ENCODE measurements at regions not wholly inside any gene's neighbourhood (a gene's known extent, or its start where the extent isn't known, plus 50 kb on each side); places are given as distances from the start of the nearest gene placed in this dataset.

DNA sequence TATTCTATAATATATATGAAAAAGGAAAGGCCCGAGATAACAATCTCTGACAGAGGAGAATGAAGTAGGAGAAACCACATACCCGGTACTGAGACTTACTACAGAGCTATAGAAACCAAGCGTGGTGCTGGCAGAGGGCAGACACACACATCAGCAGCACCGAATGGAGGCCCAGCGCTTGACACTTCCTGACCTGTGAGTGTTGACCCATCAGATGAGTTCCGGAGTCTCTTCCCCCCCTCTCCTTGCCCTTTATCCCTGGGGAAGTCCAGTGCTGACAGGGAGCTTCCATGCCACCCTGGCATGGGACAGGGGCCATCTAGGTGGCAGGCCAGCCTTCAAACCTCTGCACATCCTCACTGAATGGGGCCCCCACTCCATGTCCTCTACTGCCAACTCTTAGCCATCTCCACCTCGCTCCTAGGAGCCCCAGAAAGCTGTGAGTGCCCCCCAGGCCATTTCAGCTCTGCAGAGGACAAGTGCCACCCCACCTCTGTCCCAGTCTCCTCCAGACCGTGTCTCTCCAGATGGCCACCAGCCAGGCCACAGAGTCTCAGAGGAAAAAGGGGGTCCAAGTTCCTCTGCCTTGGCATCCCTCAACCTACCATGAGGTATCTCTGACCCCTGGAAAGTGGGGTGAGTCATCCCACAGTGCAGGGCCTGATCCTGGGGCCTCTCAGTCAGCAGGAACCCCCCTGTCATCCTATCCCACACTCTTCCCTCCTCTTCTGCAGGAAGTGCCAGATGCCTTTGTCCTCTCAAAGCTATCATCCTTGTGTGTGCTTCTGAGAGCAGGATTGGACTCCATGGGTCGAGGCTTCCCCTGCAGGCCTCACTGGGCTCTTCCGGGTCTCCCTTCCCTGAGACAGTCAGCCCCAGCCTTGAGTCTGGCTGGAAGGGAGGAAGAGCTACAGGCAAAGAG is 116.5 kb upstream of the ALDH1A3 start (continued):
- TF ChIP-seq PBX3 (IDR thresholded peaks at IDR 0.05; ENCODE audit: insufficient replicate concordance, low read depth, low read length) (no peak), ATF7 (IDR thresholded peaks at IDR 0.05; ENCODE audit: low read depth) (no peak), SMAD1 (IDR thresholded peaks at IDR 0.05; ENCODE audit: low read depth, partially characterized antibody) (no peak)

DNA sequence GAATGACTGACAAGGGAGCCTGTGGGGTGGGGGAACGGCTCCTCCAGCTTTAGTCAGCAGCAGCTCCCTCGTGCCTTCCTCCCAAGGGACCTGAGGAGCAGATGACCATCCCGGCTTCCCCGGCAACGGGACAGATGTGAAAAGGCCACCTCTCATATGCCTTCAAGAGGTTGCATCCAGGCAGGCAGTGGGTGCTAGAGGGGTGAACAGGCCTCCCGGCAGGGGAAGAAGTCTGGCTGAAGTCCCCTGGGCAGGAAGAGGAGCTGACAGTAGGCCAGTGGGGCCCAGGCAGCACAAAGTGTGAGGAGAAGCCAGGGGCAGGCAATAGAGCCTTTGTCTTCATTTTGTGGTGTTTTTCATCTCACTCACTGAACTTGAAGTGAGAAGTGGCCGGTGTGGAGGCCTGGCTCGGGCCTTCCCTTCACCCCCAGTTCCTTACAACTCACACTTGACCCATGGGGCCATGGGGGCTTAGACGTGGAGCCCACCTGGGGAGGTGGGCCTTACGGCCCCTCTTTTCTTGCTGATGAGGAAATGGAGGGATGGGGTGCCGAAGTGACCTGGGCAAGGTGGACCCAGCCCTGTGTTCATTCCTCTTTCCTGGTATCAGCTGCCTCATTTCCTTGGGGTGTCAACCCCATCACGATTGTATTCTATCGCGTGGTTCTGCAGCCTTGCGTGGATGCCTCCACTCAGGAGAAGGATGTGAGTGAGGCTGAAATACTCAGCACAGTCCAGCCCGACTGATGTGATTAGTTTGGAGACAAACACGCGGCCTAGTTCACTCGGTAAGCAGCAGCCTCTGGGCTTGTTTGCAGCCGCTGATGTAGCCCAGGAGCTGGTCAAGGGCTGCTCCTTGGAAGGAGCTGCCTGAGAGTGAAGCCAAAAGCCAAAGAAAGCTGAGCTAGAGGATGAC is 115.5 kb upstream of the ALDH1A3 start:
- TF ChIP-seq CREB1 (IDR thresholded peaks at IDR 0.05; ENCODE audit: low read depth) (no peak), BMI1 (IDR thresholded peaks at IDR 0.05; ENCODE audit: borderline replicate concordance) (no peak), CHD1 (IDR thresholded peaks at IDR 0.05; ENCODE audit: low read depth, low read length) (no peak), CHD2 (IDR thresholded peaks at IDR 0.05; ENCODE audit: borderline replicate concordance, low read depth, low read length) (no peak), SRF (IDR thresholded peaks at IDR 0.05; ENCODE audit: low read depth in 2 of 2, low read length in 2 of 2) (no peak), TCF3 (IDR thresholded peaks at IDR 0.05; ENCODE audit: borderline replicate concordance, insufficient read depth, low read depth, low read length) (no peak), DPF2 (IDR thresholded peaks at IDR 0.05) (no peak), CBX3 (IDR thresholded peaks at IDR 0.05; ENCODE audit: borderline replicate concordance, low read depth) (no peak)
- TF ChIP-seq, protein P1, sequence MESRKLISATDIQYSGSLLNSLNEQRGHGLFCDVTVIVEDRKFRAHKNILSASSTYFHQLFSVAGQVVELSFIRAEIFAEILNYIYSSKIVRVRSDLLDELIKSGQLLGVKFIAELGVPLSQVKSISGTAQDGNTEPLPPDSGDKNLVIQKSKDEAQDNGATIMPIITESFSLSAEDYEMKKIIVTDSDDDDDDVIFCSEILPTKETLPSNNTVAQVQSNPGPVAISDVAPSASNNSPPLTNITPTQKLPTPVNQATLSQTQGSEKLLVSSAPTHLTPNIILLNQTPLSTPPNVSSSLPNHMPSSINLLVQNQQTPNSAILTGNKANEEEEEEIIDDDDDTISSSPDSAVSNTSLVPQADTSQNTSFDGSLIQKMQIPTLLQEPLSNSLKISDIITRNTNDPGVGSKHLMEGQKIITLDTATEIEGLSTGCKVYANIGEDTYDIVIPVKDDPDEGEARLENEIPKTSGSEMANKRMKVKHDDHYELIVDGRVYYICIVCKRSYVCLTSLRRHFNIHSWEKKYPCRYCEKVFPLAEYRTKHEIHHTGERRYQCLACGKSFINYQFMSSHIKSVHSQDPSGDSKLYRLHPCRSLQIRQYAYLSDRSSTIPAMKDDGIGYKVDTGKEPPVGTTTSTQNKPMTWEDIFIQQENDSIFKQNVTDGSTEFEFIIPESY (IDR thresholded peaks at IDR 0.05) = no peak
- TF ChIP-seq, protein P2, sequence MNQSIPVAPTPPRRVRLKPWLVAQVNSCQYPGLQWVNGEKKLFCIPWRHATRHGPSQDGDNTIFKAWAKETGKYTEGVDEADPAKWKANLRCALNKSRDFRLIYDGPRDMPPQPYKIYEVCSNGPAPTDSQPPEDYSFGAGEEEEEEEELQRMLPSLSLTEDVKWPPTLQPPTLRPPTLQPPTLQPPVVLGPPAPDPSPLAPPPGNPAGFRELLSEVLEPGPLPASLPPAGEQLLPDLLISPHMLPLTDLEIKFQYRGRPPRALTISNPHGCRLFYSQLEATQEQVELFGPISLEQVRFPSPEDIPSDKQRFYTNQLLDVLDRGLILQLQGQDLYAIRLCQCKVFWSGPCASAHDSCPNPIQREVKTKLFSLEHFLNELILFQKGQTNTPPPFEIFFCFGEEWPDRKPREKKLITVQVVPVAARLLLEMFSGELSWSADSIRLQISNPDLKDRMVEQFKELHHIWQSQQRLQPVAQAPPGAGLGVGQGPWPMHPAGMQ (IDR thresholded peaks at IDR 0.05; ENCODE audit: borderline replicate concordance) = no peak
- Histone ChIP-seq H2AFZ (ENCODE audit: control insufficient read depth, low read depth, low read length) (no peak overlapping the region), H3K79me2 (ENCODE audit: control insufficient read depth, insufficient read depth, low read length) (no peaks in the 10 kb centered on the region), H3K27me3 (replicated peaks in 1 of 2; ENCODE audit: control insufficient read depth in 2 of 2, insufficient read depth in 2 of 2, low read length in 1 of 2) (no peaks in the 10 kb centered on the region; a peak in 3 of 4 replicates), H3K27ac (ENCODE audit: control insufficient read depth, insufficient read depth) (no peak overlapping the region), H3K9me3 (replicated peaks; ENCODE audit: control insufficient read depth, insufficient read depth, low read length) (no peaks in the 10 kb centered on the region; the same call in 2 of the 3 replicates), H3K4me2 (ENCODE audit: control insufficient read depth, insufficient read depth) (no peak overlapping the region), H4K20me1 (ENCODE audit: control insufficient read depth, insufficient read depth) (no peaks in the 10 kb centered on the region), H3K4me3 (no peak overlapping the region), H3K36me3 (ENCODE audit: control insufficient read depth in 2 of 2, insufficient read depth in 2 of 2, low read length in 1 of 2) (no peaks in the 10 kb centered on the region), H3K9ac (ENCODE audit: control insufficient read depth, insufficient read depth, low read length) (no peak overlapping the region), H3K4me1 (ENCODE audit: control insufficient read depth, insufficient read depth, low read length) (no peaks in the 10 kb centered on the region)
- ChIA-PET RAD21 (ENCODE audit: unreplicated experiment) (no interaction called here), SMC1A (ENCODE audit: uncharacterized antibody, unreplicated experiment) (no interaction called here), POLR2A (no interaction called here), CTCF (interaction anchor here (0.6 kb wide), 1 partner anchor 243 kb away, joined by 3 read pairs; no protein-coding TSS in a partner anchor)
- 32% methylated on average over 20 of the region's 20 CpGs for WGBS (ENCODE audit: insufficient coverage, insufficient replicate concordance, low lambda C conversion rate, missing lambda C conversion rate)
- DNase-seq (ENCODE audit: low read depth, low spot score) = no peak
- BruUV-seq (replicated peaks) = no TSS peak
- intact Hi-C loops (cut with micrococcal nuclease; ENCODE audit: unreplicated experiment) = no loop called here
- in situ Hi-C loops (cut with MboI) = no loop called here
- ATAC-seq = no peak
- FAIRE-seq = no peak

Measured in GM12878 (cell line).